ENCODE measurements at regions not wholly inside any gene's neighbourhood (a gene's known extent, or its start where the extent isn't known, plus 50 kb on each side); places are given as distances from the start of the nearest gene placed in this dataset.

GRCh38 chr5:156200938-156201787 is 125.8 kb upstream of the SGCD start:
- peaks cover 2% of the 10 kb centered on the region for H3K27me3 Mint-ChIP-seq
- ChIA-PET CTCF (no interaction called here), POLR2A (no interaction called here)
- H3K9me3 Mint-ChIP-seq = no peaks in the 10 kb centered on the region
- ATAC-seq = no peak
- no peak overlapping the region for H3K27ac Mint-ChIP-seq
- H3K4me3 Mint-ChIP-seq = no peak overlapping the region
- H3K36me3 Mint-ChIP-seq (ENCODE audit: low read depth) = no peaks in the 10 kb centered on the region
- intact Hi-C loops (cut with micrococcal nuclease) = no loop called here
- no peaks in the 10 kb centered on the region for H3K4me1 Mint-ChIP-seq (ENCODE audit: low read depth)
- no peak for DNase-seq
- TF ChIP-seq, protein P1, sequence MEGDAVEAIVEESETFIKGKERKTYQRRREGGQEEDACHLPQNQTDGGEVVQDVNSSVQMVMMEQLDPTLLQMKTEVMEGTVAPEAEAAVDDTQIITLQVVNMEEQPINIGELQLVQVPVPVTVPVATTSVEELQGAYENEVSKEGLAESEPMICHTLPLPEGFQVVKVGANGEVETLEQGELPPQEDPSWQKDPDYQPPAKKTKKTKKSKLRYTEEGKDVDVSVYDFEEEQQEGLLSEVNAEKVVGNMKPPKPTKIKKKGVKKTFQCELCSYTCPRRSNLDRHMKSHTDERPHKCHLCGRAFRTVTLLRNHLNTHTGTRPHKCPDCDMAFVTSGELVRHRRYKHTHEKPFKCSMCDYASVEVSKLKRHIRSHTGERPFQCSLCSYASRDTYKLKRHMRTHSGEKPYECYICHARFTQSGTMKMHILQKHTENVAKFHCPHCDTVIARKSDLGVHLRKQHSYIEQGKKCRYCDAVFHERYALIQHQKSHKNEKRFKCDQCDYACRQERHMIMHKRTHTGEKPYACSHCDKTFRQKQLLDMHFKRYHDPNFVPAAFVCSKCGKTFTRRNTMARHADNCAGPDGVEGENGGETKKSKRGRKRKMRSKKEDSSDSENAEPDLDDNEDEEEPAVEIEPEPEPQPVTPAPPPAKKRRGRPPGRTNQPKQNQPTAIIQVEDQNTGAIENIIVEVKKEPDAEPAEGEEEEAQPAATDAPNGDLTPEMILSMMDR (IDR thresholded peaks at IDR 0.05) = no peak

GRCh38 chr5:156201788-156202403 is 125.1 kb upstream of the SGCD start:
- Mint-ChIP-seq H3K27ac (no peak overlapping the region), H3K27me3 (peaks cover 2% of the 10 kb centered on the region), H3K4me3 (no peak overlapping the region), H3K36me3 (ENCODE audit: low read depth) (no peaks in the 10 kb centered on the region), H3K9me3 (no peaks in the 10 kb centered on the region), H3K4me1 (ENCODE audit: low read depth) (no peaks in the 10 kb centered on the region)
- TF ChIP-seq, protein P1 (IDR thresholded peaks at IDR 0.05) = no peak
- intact Hi-C loops (cut with micrococcal nuclease) = no loop called here
- POLR2A ChIA-PET = no interaction called here
- no peak for DNase-seq
- no peak for ATAC-seq
- CTCF ChIA-PET = no interaction called here

- Mint-ChIP-seq H3K4me1 (ENCODE audit: low read depth) (no peaks in the 10 kb centered on the region), H3K27ac (no peak overlapping the region), H3K4me3 (no peak overlapping the region), H3K9me3 (peaks cover 3% of the 10 kb centered on the region), H3K27me3 (no peaks in the 10 kb centered on the region), H3K36me3 (ENCODE audit: low read depth) (no peaks in the 10 kb centered on the region)
- POLR2A ChIA-PET = no interaction called here
- ATAC-seq (no peak), DNase-seq (no peak)
- CTCF ChIA-PET = no interaction called here
- TF ChIP-seq, protein P1 (IDR thresholded peaks at IDR 0.05) = no peak
- intact Hi-C loops (cut with micrococcal nuclease) = no loop called here
These were observed 118.7 kb upstream of the SGCD start for GRCh38 chr5:156208271-156208670.

DNA sequence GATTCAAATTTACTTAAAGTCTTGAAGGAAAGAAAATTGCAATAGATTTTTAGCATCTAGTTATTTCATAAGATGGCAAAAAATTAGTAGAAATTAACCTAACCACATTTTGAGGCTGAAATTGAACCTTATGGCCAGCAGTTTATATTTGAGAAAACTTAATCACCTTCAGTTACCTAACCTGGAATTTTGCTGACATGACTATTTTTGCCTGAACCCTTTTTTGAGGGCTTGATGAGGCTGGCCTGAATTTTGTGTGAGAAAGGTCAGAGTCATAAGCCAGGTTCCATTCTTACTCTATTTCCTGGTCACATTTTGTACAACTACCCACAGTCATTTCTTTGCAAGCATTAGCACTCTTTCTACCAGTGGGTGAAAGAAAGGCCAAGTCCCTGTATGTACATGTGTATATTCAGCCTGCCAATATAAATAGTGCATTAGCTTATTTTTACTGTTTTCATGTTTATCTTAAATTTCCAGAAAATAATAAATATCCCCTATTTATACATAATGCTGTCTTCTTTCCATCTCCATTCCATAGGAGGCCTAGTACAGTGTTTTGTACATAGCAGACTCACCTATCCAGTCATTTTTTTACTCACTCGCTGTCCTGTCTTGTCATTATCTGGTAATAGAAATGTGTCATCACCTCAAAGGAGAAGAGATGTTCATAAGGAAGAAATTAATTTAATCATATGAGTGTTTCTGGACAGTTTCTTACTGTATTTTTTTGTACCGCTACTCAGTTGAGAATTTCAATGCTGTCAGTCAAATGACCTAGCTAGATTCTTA is 108.4 kb upstream of the SGCD start:
- no peak for DNase-seq
- intact Hi-C loops (cut with micrococcal nuclease) = no loop called here
- H3K9me3 Mint-ChIP-seq = peaks cover 5% of the 10 kb centered on the region

More for the DNA sequence above, 108.4 kb upstream of the SGCD start:
- no peak for ATAC-seq
- Mint-ChIP-seq H3K36me3 (ENCODE audit: low read depth) (no peaks in the 10 kb centered on the region), H3K27me3 (no peaks in the 10 kb centered on the region), H3K4me1 (ENCODE audit: low read depth) (no peaks in the 10 kb centered on the region), H3K27ac (no peak overlapping the region), H3K4me3 (no peak overlapping the region)
- TF ChIP-seq, protein P1 (IDR thresholded peaks at IDR 0.05) = no peak
- CTCF ChIA-PET = no interaction called here
- POLR2A ChIA-PET = no interaction called here

All from activated CD8-positive, alpha-beta T cell treated with anti-CD3 and anti-CD28 coated beads for 36 hours (primary cell).